ENCODE measurements at regions not wholly inside any gene's neighbourhood (a gene's known extent, or its start where the extent isn't known, plus 50 kb on each side); places are given as distances from the start of the nearest gene placed in this dataset.

- H3K4me1 ChIP-seq, result peaks cover 5 to 33% (median 25%) of the 10 kb centered on the region in 4 donors
- DNase-seq, result peak in 1 of 2 donors; percentile 75
- intact Hi-C loops (cut with DNase I; ENCODE audit: low total_unique reads), result no loop called here
- 14 to 36% (median 19%) methylated on average over 7 of the region's 7 CpGs for WGBS, 5 donors
- H3K36me3 ChIP-seq, result no peaks in the 10 kb centered on the region
- no peaks in the 10 kb centered on the region for H3K27me3 ChIP-seq
- TF ChIP-seq CTCF (IDR thresholded peaks at IDR 0.05) (no peak), POLR2AphosphoS5 (IDR thresholded peaks at IDR 0.05) (no peak), EP300 (IDR thresholded peaks at IDR 0.05) (no peak), POLR2A (IDR thresholded peaks at IDR 0.05) (no peak)
- H3K27ac ChIP-seq, result no peak overlapping the region
- no peak overlapping the region for H3K4me3 ChIP-seq
- H3K9me3 ChIP-seq, result no peaks in the 10 kb centered on the region
Observed at GRCh38 chr5:158591301-158591863, 508.3 kb downstream of the EBF1 start.

- peak in 1 of 2 donors; percentile 17 for DNase-seq
- H3K4me1 ChIP-seq, result peaks cover 5 to 33% (median 25%) of the 10 kb centered on the region in 4 donors
- H3K27me3 ChIP-seq, result no peaks in the 10 kb centered on the region
- no peak overlapping the region for H3K27ac ChIP-seq
- WGBS, 5 donors, result 85 to 95% (median 92%) methylated on average over 2 of the region's 2 CpGs
- no peak for TF ChIP-seq POLR2A (IDR thresholded peaks at IDR 0.05)
- no peak for TF ChIP-seq POLR2AphosphoS5 (IDR thresholded peaks at IDR 0.05)
- TF ChIP-seq EP300 (IDR thresholded peaks at IDR 0.05), result no peak
- TF ChIP-seq CTCF (IDR thresholded peaks at IDR 0.05), result no peak
- no peaks in the 10 kb centered on the region for H3K36me3 ChIP-seq
- no peaks in the 10 kb centered on the region for H3K9me3 ChIP-seq
- H3K4me3 ChIP-seq, result no peak overlapping the region
- intact Hi-C loops (cut with DNase I; ENCODE audit: low total_unique reads), result no loop called here
Observed at GRCh38 chr5:158590746-158591300, 508.9 kb downstream of the EBF1 start.

GRCh38 chr5:158589939-158590338 lies 509.8 kb downstream of the EBF1 start:
- peaks cover 0 to 6% (median 0%) of the 10 kb centered on the region in 4 donors for H3K9me3 ChIP-seq
- no peaks in the 10 kb centered on the region for H3K27me3 ChIP-seq
- WGBS, 5 donors, result 8 to 19% (median 10%) methylated on average over 3 of the region's 3 CpGs
- no peaks in the 10 kb centered on the region for H3K36me3 ChIP-seq
- DNase-seq, result peak in 1 of 2 donors; percentile 24
- H3K4me1 ChIP-seq, result peaks cover 5 to 33% (median 25%) of the 10 kb centered on the region in 4 donors
- TF ChIP-seq CTCF (IDR thresholded peaks at IDR 0.05) (no peak), POLR2AphosphoS5 (IDR thresholded peaks at IDR 0.05) (no peak), EP300 (IDR thresholded peaks at IDR 0.05) (no peak), POLR2A (IDR thresholded peaks at IDR 0.05) (no peak)
- H3K27ac ChIP-seq, result no peak overlapping the region
- H3K4me3 ChIP-seq, result no peak overlapping the region
- intact Hi-C loops (cut with DNase I; ENCODE audit: low total_unique reads), result no loop called here

- DNase-seq, result no peak
- H3K27me3 ChIP-seq, result no peaks in the 10 kb centered on the region
- peaks cover 5 to 33% (median 25%) of the 10 kb centered on the region in 4 donors for H3K4me1 ChIP-seq
- TF ChIP-seq CTCF (IDR thresholded peaks at IDR 0.05), result no peak
- WGBS, 5 donors, result 43 to 83% (median 64%) methylated on average over 1 of the region's 1 CpG
- intact Hi-C loops (cut with DNase I; ENCODE audit: low total_unique reads), result no loop called here
- H3K9me3 ChIP-seq, result peaks cover 0 to 8% (median 0%) of the 10 kb centered on the region in 4 donors
- H3K36me3 ChIP-seq, result no peaks in the 10 kb centered on the region
- no peak overlapping the region for H3K4me3 ChIP-seq
- H3K27ac ChIP-seq, result no peak overlapping the region
Observed at GRCh38 chr5:158588617-158589016, 511.1 kb downstream of the EBF1 start.
